Type B pancreatic cell (in vitro differentiated cells): ENCODE measurements at regions not wholly inside any gene's neighbourhood (a gene's known extent, or its start where the extent isn't known, plus 50 kb on each side); places are given as distances from the start of the nearest gene placed in this dataset.
"Not testable (repeated sequence)": the region's sequence is repeated elsewhere in the genome, so short reads cannot be mapped to it uniquely, and the experiment has no call there.

Experiments used
- DNase-seq: peaks from one replicate; pipeline ENCODE4 v3.0.0; 2021; ENCODE audit warnings: mixed read lengths; ENCODE audit not compliant: unreplicated experiment; ENCODE audit errors: extremely low spot score
- H3K27ac Mint-ChIP-seq: 2 replicates; pipeline ENCODE4 v1.8.0; 2021; ENCODE audit warnings: mild to moderate bottlenecking, mixed read lengths
- H3K27me3 Mint-ChIP-seq: 2 replicates; pipeline ENCODE4 v1.8.0; 2021; ENCODE audit warnings: mixed read lengths
- H3K36me3 Mint-ChIP-seq: 2 replicates; pipeline ENCODE4 v1.8.0; 2021; ENCODE audit warnings: mixed read lengths
- H3K4me1 Mint-ChIP-seq: one replicate; pipeline ENCODE4 v1.8.0; 2021; ENCODE audit warnings: mixed read lengths; ENCODE audit not compliant: unreplicated experiment
- H3K4me3 Mint-ChIP-seq: 2 replicates; pipeline ENCODE4 v1.8.0; 2021; ENCODE audit warnings: mild to moderate bottlenecking, mixed read lengths
- H3K9me3 Mint-ChIP-seq: 2 replicates; pipeline ENCODE4 v1.8.0; 2021; ENCODE audit warnings: mixed read lengths
- TF ChIP-seq, protein P1 (sequence below): fragments of 200-600 bp; sonication (generic); conservative IDR thresholded peaks from 2 replicates; pipeline ENCODE4 v1.5.0; 2021; ENCODE audit warnings: antibody characterized with exemption, mild to moderate bottlenecking

DNA sequence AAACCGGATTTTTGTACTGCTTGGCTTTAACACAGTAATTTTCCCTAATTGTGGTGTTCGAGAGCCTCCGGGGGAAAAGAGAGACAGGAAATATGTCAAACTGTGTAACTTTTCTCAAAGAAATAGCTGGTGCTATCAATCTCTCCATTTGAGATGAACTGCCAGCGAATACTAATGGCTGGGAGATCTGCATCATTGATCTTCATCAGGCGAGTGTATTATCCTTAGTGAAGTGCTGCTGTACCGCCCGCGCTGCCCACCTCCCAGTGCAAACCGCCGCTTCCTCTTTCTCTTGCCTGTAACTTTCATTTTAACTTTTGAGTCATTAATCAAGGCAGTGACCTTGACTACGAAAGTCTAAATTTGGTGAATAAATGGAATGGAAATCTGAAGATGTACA is 246.1 kb upstream of the ST6GAL2 start:
- no peaks in the 10 kb centered on the region for H3K4me1 Mint-ChIP-seq
- no peak overlapping the region for H3K27ac Mint-ChIP-seq
- H3K36me3 Mint-ChIP-seq = no peaks in the 10 kb centered on the region
- TF ChIP-seq, protein P1, sequence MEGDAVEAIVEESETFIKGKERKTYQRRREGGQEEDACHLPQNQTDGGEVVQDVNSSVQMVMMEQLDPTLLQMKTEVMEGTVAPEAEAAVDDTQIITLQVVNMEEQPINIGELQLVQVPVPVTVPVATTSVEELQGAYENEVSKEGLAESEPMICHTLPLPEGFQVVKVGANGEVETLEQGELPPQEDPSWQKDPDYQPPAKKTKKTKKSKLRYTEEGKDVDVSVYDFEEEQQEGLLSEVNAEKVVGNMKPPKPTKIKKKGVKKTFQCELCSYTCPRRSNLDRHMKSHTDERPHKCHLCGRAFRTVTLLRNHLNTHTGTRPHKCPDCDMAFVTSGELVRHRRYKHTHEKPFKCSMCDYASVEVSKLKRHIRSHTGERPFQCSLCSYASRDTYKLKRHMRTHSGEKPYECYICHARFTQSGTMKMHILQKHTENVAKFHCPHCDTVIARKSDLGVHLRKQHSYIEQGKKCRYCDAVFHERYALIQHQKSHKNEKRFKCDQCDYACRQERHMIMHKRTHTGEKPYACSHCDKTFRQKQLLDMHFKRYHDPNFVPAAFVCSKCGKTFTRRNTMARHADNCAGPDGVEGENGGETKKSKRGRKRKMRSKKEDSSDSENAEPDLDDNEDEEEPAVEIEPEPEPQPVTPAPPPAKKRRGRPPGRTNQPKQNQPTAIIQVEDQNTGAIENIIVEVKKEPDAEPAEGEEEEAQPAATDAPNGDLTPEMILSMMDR = no peak
- H3K9me3 Mint-ChIP-seq = no peaks in the 10 kb centered on the region
- no peak for DNase-seq
- no peak overlapping the region for H3K4me3 Mint-ChIP-seq
- H3K27me3 Mint-ChIP-seq = peaks cover 27% of the 10 kb centered on the region

DNA sequence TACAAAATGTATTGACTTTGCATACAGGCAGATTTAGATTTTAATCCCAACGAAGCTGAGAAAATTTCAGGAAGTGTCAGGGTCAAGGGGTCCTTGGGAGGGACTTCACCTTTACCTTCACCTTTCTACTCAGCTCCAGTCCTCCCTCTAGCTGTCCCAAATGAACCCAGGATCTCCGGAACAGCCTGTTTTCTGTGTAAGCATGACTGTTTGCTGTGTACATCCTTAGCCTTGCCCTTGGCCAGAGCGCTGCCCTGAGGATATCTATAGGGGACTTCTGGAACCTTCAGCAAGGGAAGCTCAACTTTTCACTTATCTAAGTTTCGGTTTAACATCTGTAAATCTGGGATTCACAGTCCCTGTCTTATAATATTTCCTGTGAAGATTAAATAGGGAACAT is 246.8 kb upstream of the ST6GAL2 start:
- Mint-ChIP-seq H3K9me3 (no peaks in the 10 kb centered on the region), H3K27ac (no peak overlapping the region), H3K36me3 (no peaks in the 10 kb centered on the region), H3K4me1 (no peaks in the 10 kb centered on the region), H3K4me3 (no peak overlapping the region), H3K27me3 (peaks cover 28% of the 10 kb centered on the region)
- TF ChIP-seq, protein P1 = no peak
- DNase-seq = no peak

DNA sequence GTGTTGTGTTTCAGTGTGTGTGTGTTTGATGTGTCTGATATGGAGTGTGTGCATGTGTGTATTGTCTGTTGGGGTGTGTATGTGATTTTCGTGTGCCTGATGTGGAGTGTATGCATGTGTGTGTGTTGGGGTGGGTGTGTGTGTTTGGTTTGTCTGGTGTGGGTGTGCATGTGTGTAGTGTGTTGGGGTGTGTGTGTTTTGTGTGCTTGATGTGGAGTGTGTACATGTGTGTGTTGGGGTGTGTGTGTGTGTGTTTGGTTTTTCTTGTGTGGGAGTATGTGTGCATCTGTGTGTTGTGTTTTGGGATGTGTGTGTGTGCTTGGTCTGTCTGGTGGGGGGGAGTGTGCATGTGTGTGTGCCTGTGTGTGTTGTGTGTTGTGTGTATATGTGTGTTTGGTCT is 247.4 kb upstream of the ST6GAL2 start:
- no peak for DNase-seq
- Mint-ChIP-seq H3K9me3 (no peaks in the 10 kb centered on the region), H3K27ac (no peak overlapping the region), H3K36me3 (no peaks in the 10 kb centered on the region), H3K4me3 (no peak overlapping the region), H3K27me3 (peaks cover 30% of the 10 kb centered on the region), H3K4me1 (no peaks in the 10 kb centered on the region)
- TF ChIP-seq, protein P1 = no peak

DNA sequence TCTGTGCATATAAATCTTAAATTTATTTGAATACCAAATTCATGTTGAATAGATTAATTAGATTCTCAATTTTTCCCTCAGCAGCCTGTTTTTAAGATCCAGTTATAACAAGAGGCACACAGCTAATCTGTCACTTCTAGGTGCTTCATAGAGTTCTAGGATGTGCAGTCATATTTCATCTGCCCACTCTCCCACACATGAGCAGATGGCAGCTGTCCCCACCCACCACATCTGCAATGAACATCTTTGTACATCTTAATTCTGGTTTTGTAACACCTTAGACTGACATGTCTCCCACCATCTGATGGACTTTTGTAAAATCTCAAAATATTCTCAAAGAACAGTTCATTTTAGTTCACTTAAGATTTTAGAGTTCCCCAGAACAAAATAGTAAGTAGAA is 250.8 kb upstream of the ST6GAL2 start:
- H3K4me1 Mint-ChIP-seq = no peaks in the 10 kb centered on the region
- H3K4me3 Mint-ChIP-seq = no peak overlapping the region
- H3K27me3 Mint-ChIP-seq = peaks cover 30% of the 10 kb centered on the region
- no peak overlapping the region for H3K27ac Mint-ChIP-seq
- TF ChIP-seq, protein P1 = no peak
- no peaks in the 10 kb centered on the region for H3K36me3 Mint-ChIP-seq
- no peak for DNase-seq
- H3K9me3 Mint-ChIP-seq = no peaks in the 10 kb centered on the region

DNA sequence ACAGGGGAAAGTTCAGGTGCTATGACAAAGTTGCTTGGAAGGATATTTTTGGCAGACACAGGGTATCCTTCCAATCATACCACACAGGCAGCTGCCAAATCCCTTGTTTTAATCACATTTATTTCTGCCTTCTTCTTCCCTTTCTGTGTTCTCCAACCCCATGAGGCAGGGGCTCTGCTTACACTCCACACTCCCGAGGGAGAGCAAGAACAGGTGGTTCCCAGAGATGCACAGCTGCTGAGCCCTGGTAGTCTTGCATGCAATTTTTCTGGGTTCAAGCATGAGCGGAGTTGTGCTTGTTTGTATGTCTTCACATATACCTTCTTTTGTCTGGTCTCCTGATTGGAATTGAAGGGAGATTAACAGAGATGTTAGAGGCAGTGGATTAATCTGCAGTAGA is 251.7 kb upstream of the ST6GAL2 start:
- no peaks in the 10 kb centered on the region for H3K9me3 Mint-ChIP-seq
- TF ChIP-seq, protein P1 = no peak
- H3K36me3 Mint-ChIP-seq = no peaks in the 10 kb centered on the region
- H3K4me3 Mint-ChIP-seq = no peak overlapping the region
- peaks cover 35% of the 10 kb centered on the region for H3K27me3 Mint-ChIP-seq
- DNase-seq = no peak
- H3K27ac Mint-ChIP-seq = no peak overlapping the region
- no peaks in the 10 kb centered on the region for H3K4me1 Mint-ChIP-seq

DNA sequence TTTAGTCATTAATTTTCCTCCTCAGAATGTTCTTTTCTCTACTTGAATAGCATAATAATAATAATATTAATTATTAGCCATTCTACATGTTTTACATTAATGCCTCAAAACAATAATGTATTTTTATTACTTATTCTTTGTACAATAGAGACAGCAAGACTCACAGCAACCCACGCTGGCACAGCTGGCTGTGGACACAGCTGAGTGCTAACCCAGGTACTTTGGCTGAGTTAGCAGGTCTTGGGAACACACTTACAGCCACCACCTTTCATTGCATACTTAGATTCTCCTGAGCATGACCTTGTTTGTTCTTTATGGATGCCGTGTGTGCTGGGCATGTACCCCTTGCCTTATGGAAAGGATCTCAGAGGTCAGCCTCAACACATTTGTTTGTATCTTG is 260.2 kb upstream of the ST6GAL2 start:
- no peaks in the 10 kb centered on the region for H3K36me3 Mint-ChIP-seq
- no peak overlapping the region for H3K4me3 Mint-ChIP-seq
- no peak overlapping the region for H3K27ac Mint-ChIP-seq
- H3K27me3 Mint-ChIP-seq = peaks cover 11% of the 10 kb centered on the region
- no peaks in the 10 kb centered on the region for H3K4me1 Mint-ChIP-seq
- peaks cover 4% of the 10 kb centered on the region for H3K9me3 Mint-ChIP-seq
- DNase-seq = no peak
- TF ChIP-seq, protein P1 = no peak

DNA sequence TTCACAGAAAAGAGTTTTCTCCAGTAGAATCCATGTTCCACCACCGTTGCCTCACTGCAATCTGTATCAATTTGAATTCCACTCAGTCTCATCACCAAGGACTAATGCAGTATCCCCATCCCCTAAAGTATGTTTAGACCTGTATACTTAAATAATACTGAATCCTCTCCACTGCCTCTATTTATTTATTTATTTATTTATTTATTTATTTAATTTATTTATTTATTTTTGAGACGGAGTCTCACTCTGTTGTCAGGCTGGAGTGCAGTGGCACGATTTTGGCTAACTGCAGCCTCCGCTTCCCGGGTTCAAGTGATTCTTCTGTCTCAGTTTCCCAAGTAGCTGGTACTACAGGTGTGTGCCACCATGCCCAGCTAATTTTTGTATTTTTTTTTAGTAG is 260.7 kb upstream of the ST6GAL2 start:
- H3K4me3 Mint-ChIP-seq, H3K4me1 Mint-ChIP-seq, H3K27me3 Mint-ChIP-seq, H3K27ac Mint-ChIP-seq, H3K9me3 Mint-ChIP-seq, H3K36me3 Mint-ChIP-seq, DNase-seq: not testable (repeated sequence)
